MCF 10A (cell line): ENCODE measurements at regions not wholly inside any gene's neighbourhood (a gene's known extent, or its start where the extent isn't known, plus 50 kb on each side); places are given as distances from the start of the nearest gene placed in this dataset.

Experiments
- BruUV-seq: library from RNA; stranded (reverse); fragments of 400-500 nt; replicated peaks from 2 replicates; lab custom pipeline; 2021; lab: Mats Ljungman, UMichigan
- CTCF ChIA-PET: fragments of 300-600 bp; sonication (Branson Sonifier 250); formaldehyde crosslinking; extraction: SDS; loops from one replicate; lab custom pipeline; 2021; ENCODE audit warnings: antibody characterized with exemption, inconsistent platforms; lab: Yijun Ruan, JAX
- POLR2A ChIA-PET: fragments of 300-600, 350-650 bp; sonication (Branson Sonifier 250); formaldehyde crosslinking; extraction: SDS; loops from one replicate; lab custom pipeline; 2020; ENCODE audit warnings: antibody characterized with exemption, inconsistent platforms; lab: Yijun Ruan, JAX
- DNase-seq: peaks from one replicate; pipeline ENCODE4 v3.0.0-alpha.2; 2018; ENCODE audit not compliant: unreplicated experiment
- H3K27ac Mint-ChIP-seq: one replicate; pipeline ENCODE4 v1.8.0; 2022; ENCODE audit warnings: mild to moderate bottlenecking, low read depth, mixed read lengths; ENCODE audit not compliant: unreplicated experiment
- H3K27me3 Mint-ChIP-seq: one replicate; pipeline ENCODE4 v1.8.0; 2022; ENCODE audit warnings: mixed read lengths; ENCODE audit not compliant: insufficient read depth, unreplicated experiment
- H3K36me3 Mint-ChIP-seq: one replicate; pipeline ENCODE4 v1.8.0; 2022; ENCODE audit warnings: mild to moderate bottlenecking, moderate library complexity, mixed read lengths; ENCODE audit not compliant: insufficient read depth, unreplicated experiment
- H3K4me1 Mint-ChIP-seq: one replicate; pipeline ENCODE4 v1.8.0; 2022; ENCODE audit warnings: mixed read lengths; ENCODE audit not compliant: insufficient read depth, unreplicated experiment
- H3K4me3 Mint-ChIP-seq: one replicate; pipeline ENCODE4 v1.8.0; 2022; ENCODE audit warnings: mild to moderate bottlenecking, moderate library complexity, mixed read lengths; ENCODE audit not compliant: unreplicated experiment
- H3K9me3 Mint-ChIP-seq: one replicate; pipeline ENCODE4 v1.8.0; 2022; ENCODE audit warnings: mixed read lengths; ENCODE audit not compliant: unreplicated experiment
- CTCF ChIP-seq: fragments of 200-600 bp; IDR thresholded peaks from one replicate; pipeline ENCODE4 v1.8.0; 2022; ENCODE audit warnings: antibody characterized with exemption, mild to moderate bottlenecking; ENCODE audit not compliant: unreplicated experiment
- intact Hi-C: fragments of 100-400 bp; cut with micrococcal nuclease; formaldehyde crosslinking; loops from 2 replicates; pipeline ENCODE4 v1.14.1; 2022

- DNase-seq, result no peak
- H3K4me1 Mint-ChIP-seq, result no peaks in the 10 kb centered on the region
- TF ChIP-seq CTCF, result no peak
- intact Hi-C loops, result no loop called here
- ChIA-PET POLR2A (no interaction called here), CTCF (interaction anchor here (0.5 to 0.7 kb wide), 2 partner anchors 40 to 145 kb away, joined by 3 to 4 read pairs; no protein-coding TSS in a partner anchor)
- no peak overlapping the region for H3K4me3 Mint-ChIP-seq
- H3K27ac Mint-ChIP-seq, result no peak overlapping the region
- no TSS peak for BruUV-seq
- H3K36me3 Mint-ChIP-seq, result no peaks in the 10 kb centered on the region
- no peaks in the 10 kb centered on the region for H3K27me3 Mint-ChIP-seq
- H3K9me3 Mint-ChIP-seq, result peaks cover 30% of the 10 kb centered on the region
Observed at GRCh38 chr7:67523713-67524112, 527.1 kb downstream of the TYW1 start.

GRCh38 chr7:67525588-67525987, 529.0 kb downstream of the TYW1 start:
- H3K4me1 Mint-ChIP-seq, result no peaks in the 10 kb centered on the region
- no peaks in the 10 kb centered on the region for H3K36me3 Mint-ChIP-seq
- peaks cover 30% of the 10 kb centered on the region for H3K9me3 Mint-ChIP-seq
- intact Hi-C loops, result no loop called here
- H3K27ac Mint-ChIP-seq, result no peak overlapping the region
- no peak for DNase-seq
- CTCF ChIA-PET, result no interaction called here
- POLR2A ChIA-PET, result no interaction called here
- H3K27me3 Mint-ChIP-seq, result no peaks in the 10 kb centered on the region
- H3K4me3 Mint-ChIP-seq, result no peak overlapping the region
- no peak for TF ChIP-seq CTCF
- BruUV-seq, result no TSS peak

GRCh38 chr7:67535241-67535989, 538.8 kb downstream of the TYW1 start:
- intact Hi-C loops, result no loop called here
- Mint-ChIP-seq H3K36me3 (no peaks in the 10 kb centered on the region), H3K27me3 (no peaks in the 10 kb centered on the region), H3K4me3 (no peak overlapping the region), H3K4me1 (no peaks in the 10 kb centered on the region), H3K27ac (no peak overlapping the region), H3K9me3 (peaks cover 13% of the 10 kb centered on the region)
- no peak for DNase-seq
- TF ChIP-seq CTCF, result no peak
- no TSS peak for BruUV-seq
- ChIA-PET POLR2A (no interaction called here), CTCF (no interaction called here)

GRCh38 chr7:67542916-67543315, 546.3 kb downstream of the TYW1 start:
- ChIA-PET CTCF (no interaction called here), POLR2A (no interaction called here)
- H3K27ac Mint-ChIP-seq, result no peak overlapping the region
- H3K4me3 Mint-ChIP-seq, result no peak overlapping the region
- H3K27me3 Mint-ChIP-seq, result no peaks in the 10 kb centered on the region
- no peak for DNase-seq
- no peaks in the 10 kb centered on the region for H3K36me3 Mint-ChIP-seq
- H3K4me1 Mint-ChIP-seq, result no peaks in the 10 kb centered on the region
- peaks cover 11% of the 10 kb centered on the region for H3K9me3 Mint-ChIP-seq
- TF ChIP-seq CTCF, result no peak
- BruUV-seq, result no TSS peak
- intact Hi-C loops, result no loop called here
